Activated CD4-positive, alpha-beta memory T cell treated with anti-CD3 and anti-CD28 coated beads for 36 hours (primary cell): ENCODE measurements at regions not wholly inside any gene's neighbourhood (a gene's known extent, or its start where the extent isn't known, plus 50 kb on each side); places are given as distances from the start of the nearest gene placed in this dataset.

Source experiments
- CTCF ChIA-PET: fragments of 350-600 bp; sonication (Branson Sonifier 250); formaldehyde crosslinking; loops from one replicate; lab custom pipeline; 2021; ENCODE audit warnings: antibody characterized with exemption, inconsistent platforms; lab: Charles Lee
- POLR2A ChIA-PET: fragments of 350-600 bp; sonication (Branson Sonifier 250); formaldehyde crosslinking; loops from one replicate; lab custom pipeline; 2021; ENCODE audit warnings: antibody characterized with exemption; lab: Charles Lee
- DNase-seq: peaks from one replicate; pipeline ENCODE4 v3.0.0-alpha.2; 2020
- H3K27ac Mint-ChIP-seq: one replicate; pipeline ENCODE4 v1.8.0; 2021; ENCODE audit warnings: mixed read lengths
- H3K27me3 Mint-ChIP-seq: one replicate; pipeline ENCODE4 v1.8.0; 2021; ENCODE audit warnings: mixed read lengths
- H3K36me3 Mint-ChIP-seq: one replicate; pipeline ENCODE4 v1.8.0; 2021; ENCODE audit warnings: mixed read lengths
- H3K4me1 Mint-ChIP-seq: one replicate; pipeline ENCODE4 v1.8.0; 2021; ENCODE audit warnings: low read depth, mixed read lengths
- H3K4me3 Mint-ChIP-seq: one replicate; pipeline ENCODE4 v1.8.0; 2021; ENCODE audit warnings: mild to moderate bottlenecking, mixed read lengths
- H3K9me3 Mint-ChIP-seq: one replicate; pipeline ENCODE4 v1.8.0; 2021; ENCODE audit warnings: mixed read lengths
- intact Hi-C: fragments of 100-400 bp; cut with micrococcal nuclease; formaldehyde crosslinking; loops from one replicate; pipeline ENCODE4 v1.15.1; 2023

GRCh38 chr10:2745666-2746065 is 321.7 kb upstream of the PFKP start:
- H3K36me3 Mint-ChIP-seq: no peaks in the 10 kb centered on the region
- no peak for DNase-seq
- peaks cover 13% of the 10 kb centered on the region for H3K27me3 Mint-ChIP-seq
- H3K27ac Mint-ChIP-seq: no peak overlapping the region
- CTCF ChIA-PET: no interaction called here
- no peaks in the 10 kb centered on the region for H3K4me1 Mint-ChIP-seq
- no peaks in the 10 kb centered on the region for H3K9me3 Mint-ChIP-seq
- intact Hi-C loops: no loop called here
- no peak overlapping the region for H3K4me3 Mint-ChIP-seq
- POLR2A ChIA-PET: no interaction called here

GRCh38 chr10:2744547-2745200 is 322.7 kb upstream of the PFKP start:
- CTCF ChIA-PET: no interaction called here
- Mint-ChIP-seq H3K4me1 (no peaks in the 10 kb centered on the region), H3K27ac (no peak overlapping the region), H3K36me3 (no peaks in the 10 kb centered on the region), H3K4me3 (no peak overlapping the region), H3K27me3 (peaks cover 13% of the 10 kb centered on the region), H3K9me3 (no peaks in the 10 kb centered on the region)
- DNase-seq: no peak
- POLR2A ChIA-PET: no interaction called here
- intact Hi-C loops: no loop called here

- Mint-ChIP-seq H3K4me1 (no peaks in the 10 kb centered on the region), H3K36me3 (no peaks in the 10 kb centered on the region), H3K4me3 (no peak overlapping the region), H3K27ac (no peak overlapping the region), H3K9me3 (peaks cover 9% of the 10 kb centered on the region), H3K27me3 (peaks cover 3% of the 10 kb centered on the region)
- ChIA-PET CTCF (no interaction called here), POLR2A (no interaction called here)
- intact Hi-C loops: no loop called here
- DNase-seq: no peak
These were observed 332.7 kb upstream of the PFKP start for GRCh38 chr10:2734603-2735002.

GRCh38 chr10:2733278-2733963 is 333.9 kb upstream of the PFKP start:
- intact Hi-C loops: no loop called here
- peaks cover 3% of the 10 kb centered on the region for H3K27me3 Mint-ChIP-seq
- H3K27ac Mint-ChIP-seq: no peak overlapping the region
- no peaks in the 10 kb centered on the region for H3K36me3 Mint-ChIP-seq
- no peak for DNase-seq
- no peak overlapping the region for H3K4me3 Mint-ChIP-seq
- POLR2A ChIA-PET: no interaction called here
- CTCF ChIA-PET: no interaction called here
- peaks cover 9% of the 10 kb centered on the region for H3K9me3 Mint-ChIP-seq
- no peaks in the 10 kb centered on the region for H3K4me1 Mint-ChIP-seq

GRCh38 chr10:2731940-2732339 is 335.4 kb upstream of the PFKP start:
- Mint-ChIP-seq H3K4me1 (no peaks in the 10 kb centered on the region), H3K36me3 (no peaks in the 10 kb centered on the region), H3K4me3 (no peak overlapping the region), H3K27me3 (peaks cover 3% of the 10 kb centered on the region), H3K27ac (no peak overlapping the region), H3K9me3 (peaks cover 9% of the 10 kb centered on the region)
- intact Hi-C loops: no loop called here
- DNase-seq: no peak
- ChIA-PET POLR2A (no interaction called here), CTCF (interaction anchor here (0.6 kb wide), 1 partner anchor 1572 kb away, joined by 5 read pairs; no protein-coding TSS in a partner anchor)

GRCh38 chr10:2729197-2729596 is 338.2 kb upstream of the PFKP start:
- CTCF ChIA-PET: no interaction called here
- Mint-ChIP-seq H3K4me1 (no peaks in the 10 kb centered on the region), H3K27ac (no peak overlapping the region), H3K36me3 (no peaks in the 10 kb centered on the region), H3K9me3 (peaks cover 9% of the 10 kb centered on the region), H3K27me3 (peaks cover 2% of the 10 kb centered on the region), H3K4me3 (no peak overlapping the region)
- DNase-seq: no peak
- POLR2A ChIA-PET: no interaction called here
- intact Hi-C loops: no loop called here

- peaks cover 2% of the 10 kb centered on the region for H3K27me3 Mint-ChIP-seq
- no peaks in the 10 kb centered on the region for H3K4me1 Mint-ChIP-seq
- H3K27ac Mint-ChIP-seq: no peak overlapping the region
- DNase-seq: no peak
- intact Hi-C loops: no loop called here
- H3K4me3 Mint-ChIP-seq: no peak overlapping the region
- ChIA-PET CTCF (no interaction called here), POLR2A (no interaction called here)
- peaks cover 9% of the 10 kb centered on the region for H3K9me3 Mint-ChIP-seq
- no peaks in the 10 kb centered on the region for H3K36me3 Mint-ChIP-seq
These were observed 339.3 kb upstream of the PFKP start for GRCh38 chr10:2728087-2728486.

- DNase-seq: no peak
- Mint-ChIP-seq H3K4me1 (no peaks in the 10 kb centered on the region), H3K36me3 (no peaks in the 10 kb centered on the region), H3K4me3 (no peak overlapping the region), H3K9me3 (no peaks in the 10 kb centered on the region), H3K27ac (no peak overlapping the region), H3K27me3 (peaks cover 3% of the 10 kb centered on the region)
- POLR2A ChIA-PET: no interaction called here
- intact Hi-C loops: no loop called here
- CTCF ChIA-PET: no interaction called here
These were observed 350.8 kb upstream of the PFKP start for GRCh38 chr10:2716596-2716995.

GRCh38 chr10:2714597-2714996 is 352.8 kb upstream of the PFKP start:
- Mint-ChIP-seq H3K27ac (no peak overlapping the region), H3K9me3 (peaks cover 14% of the 10 kb centered on the region), H3K36me3 (no peaks in the 10 kb centered on the region), H3K4me1 (no peaks in the 10 kb centered on the region), H3K4me3 (no peak overlapping the region), H3K27me3 (peaks cover 5% of the 10 kb centered on the region)
- intact Hi-C loops: no loop called here
- CTCF ChIA-PET: no interaction called here
- no peak for DNase-seq
- POLR2A ChIA-PET: no interaction called here

- CTCF ChIA-PET: no interaction called here
- no peak overlapping the region for H3K27ac Mint-ChIP-seq
- DNase-seq: no peak
These were observed 363.4 kb upstream of the PFKP start for GRCh38 chr10:2703953-2704352.

GRCh38 chr10:2701802-2702201 is 365.5 kb upstream of the PFKP start:
- H3K9me3 Mint-ChIP-seq: no peaks in the 10 kb centered on the region
- CTCF ChIA-PET: no interaction called here

More at GRCh38 chr10:2703953-2704352, 363.4 kb upstream of the PFKP start:
- no peaks in the 10 kb centered on the region for H3K27me3 Mint-ChIP-seq
- POLR2A ChIA-PET: no interaction called here
- intact Hi-C loops: no loop called here
- no peaks in the 10 kb centered on the region for H3K36me3 Mint-ChIP-seq
- no peaks in the 10 kb centered on the region for H3K4me1 Mint-ChIP-seq
- peaks cover 4% of the 10 kb centered on the region for H3K9me3 Mint-ChIP-seq
- H3K4me3 Mint-ChIP-seq: no peak overlapping the region

GRCh38 chr10:2700626-2701305 is 366.6 kb upstream of the PFKP start:
- intact Hi-C loops: no loop called here
- ChIA-PET CTCF (no interaction called here), POLR2A (no interaction called here)
- Mint-ChIP-seq H3K4me1 (no peaks in the 10 kb centered on the region), H3K36me3 (no peaks in the 10 kb centered on the region), H3K9me3 (no peaks in the 10 kb centered on the region), H3K27me3 (peaks cover 4% of the 10 kb centered on the region), H3K4me3 (no peak overlapping the region), H3K27ac (no peak overlapping the region)
- DNase-seq: no peak

More at GRCh38 chr10:2701802-2702201, 365.5 kb upstream of the PFKP start:
- H3K36me3 Mint-ChIP-seq: no peaks in the 10 kb centered on the region
- H3K27ac Mint-ChIP-seq: no peak overlapping the region
- peaks cover 3% of the 10 kb centered on the region for H3K27me3 Mint-ChIP-seq
- no peaks in the 10 kb centered on the region for H3K4me1 Mint-ChIP-seq
- intact Hi-C loops: no loop called here
- POLR2A ChIA-PET: no interaction called here
- DNase-seq: no peak
- no peak overlapping the region for H3K4me3 Mint-ChIP-seq
